Natural killer cell (primary cell): ENCODE measurements at regions not wholly inside any gene's neighbourhood (a gene's known extent, or its start where the extent isn't known, plus 50 kb on each side); places are given as distances from the start of the nearest gene placed in this dataset.
"Not testable (repeated sequence)": the region's sequence is repeated elsewhere in the genome, so short reads cannot be mapped to it uniquely, and the experiment has no call there.

Experiments
- ATAC-seq, 3 donors: fragments of 150-1000 bp in 2 of 3; fragments of 200-7000 bp in 1 of 3; cut with Tn5 transposase; 1 replicate in 1 of 3; 2 replicates in 2 of 3; pipeline ENCODE4 v1.10.0; 2021; ENCODE audit warnings: mild to moderate bottlenecking in 2 of 3, moderate library complexity in 2 of 3
- DNase-seq, 2 donors: peaks; one replicate each; pipeline versions ENCODE4 v3.0.0 to v3.0.0-alpha.2; 2013 to 2021; ENCODE audit warnings: mixed read lengths in 1 of 2
- H3K27ac ChIP-seq: one replicate; pipeline ENCODE4 v1.5.1; 2013; ENCODE audit warnings: mild to moderate bottlenecking, low read length
- H3K27me3 ChIP-seq: one replicate; pipeline ENCODE4 v1.6.1; 2013; ENCODE audit warnings: low read length; ENCODE audit not compliant: control insufficient read depth, insufficient read depth
- H3K36me3 ChIP-seq: one replicate; pipeline ENCODE4 v1.6.1; 2013; ENCODE audit warnings: low read length; ENCODE audit not compliant: control insufficient read depth, insufficient read depth
- H3K4me1 ChIP-seq: one replicate; pipeline ENCODE4 v1.6.1; 2013; ENCODE audit warnings: low read length; ENCODE audit not compliant: control insufficient read depth, insufficient read depth
- H3K4me3 ChIP-seq: one replicate; pipeline ENCODE4 v1.5.1; 2013; ENCODE audit warnings: low read length
- H3K9me3 ChIP-seq: one replicate; pipeline ENCODE4 v1.6.1; 2013; ENCODE audit warnings: low read length; ENCODE audit not compliant: control insufficient read depth, insufficient read depth
- H3K27ac Mint-ChIP-seq, 2 donors: one replicate each; pipeline ENCODE4 v1.8.0; 2022; ENCODE audit warnings: mild to moderate bottlenecking in 2 of 2, mixed read lengths in 2 of 2, moderate library complexity in 1 of 2
- H3K27me3 Mint-ChIP-seq, 2 donors: one replicate each; pipeline ENCODE4 v1.8.0; 2022; ENCODE audit warnings: low read depth in 2 of 2, mixed read lengths in 2 of 2
- H3K36me3 Mint-ChIP-seq: one replicate; pipeline ENCODE4 v1.8.0; 2022; ENCODE audit warnings: mixed read lengths
- H3K4me1 Mint-ChIP-seq, 2 donors: one replicate each; pipeline ENCODE4 v1.8.0; 2022; ENCODE audit warnings: mixed read lengths in 2 of 2
- H3K4me3 Mint-ChIP-seq: one replicate; pipeline ENCODE4 v1.8.0; 2022; ENCODE audit warnings: mild to moderate bottlenecking, moderate library complexity, mixed read lengths
- H3K9me3 Mint-ChIP-seq, 2 donors: one replicate each; pipeline ENCODE4 v1.8.0; 2022; ENCODE audit warnings: mixed read lengths in 2 of 2
- WGBS: methylation state at CpG from one replicate; pipeline ENCODE4 v1.1.7; 2013; ENCODE audit warnings: missing lambda C conversion rate; ENCODE audit not compliant: insufficient coverage; 5-methylcytosine and 5-hydroxymethylcytosine counted together
- intact Hi-C: fragments of 100-400 bp; cut with micrococcal nuclease; formaldehyde crosslinking; loops from one replicate; pipeline ENCODE4 v1.14.2; 2022
- TF ChIP-seq, protein P1 (sequence below): fragments of 200-600 bp; IDR thresholded peaks from one replicate; pipeline ENCODE4 v1.8.0; 2022; ENCODE audit warnings: antibody characterized with exemption

GRCh38 chr20:53731595-53731994, 138.0 kb upstream of the ZNF217 start:
- intact Hi-C loops, result no loop called here
- Mint-ChIP-seq H3K9me3 (no peaks in the 10 kb centered on the region), H3K4me3 (no peak overlapping the region), H3K36me3 (no peaks in the 10 kb centered on the region), H3K4me1 (peaks cover 7 to 14% of the 10 kb centered on the region in 2 donors), H3K27me3 (peaks cover 6 to 8% of the 10 kb centered on the region in 2 donors), H3K27ac (no peak overlapping the region)
- ATAC-seq (no peak), DNase-seq (no peak)
- Histone ChIP-seq H3K27me3 (no peaks in the 10 kb centered on the region), H3K9me3 (no peaks in the 10 kb centered on the region), H3K36me3 (no peaks in the 10 kb centered on the region), H3K27ac (no peak overlapping the region), H3K4me1 (peaks cover 17% of the 10 kb centered on the region), H3K4me3 (no peak overlapping the region)
- WGBS, result 96% methylated on average over 2 of the region's 2 CpGs
- TF ChIP-seq, protein P1, sequence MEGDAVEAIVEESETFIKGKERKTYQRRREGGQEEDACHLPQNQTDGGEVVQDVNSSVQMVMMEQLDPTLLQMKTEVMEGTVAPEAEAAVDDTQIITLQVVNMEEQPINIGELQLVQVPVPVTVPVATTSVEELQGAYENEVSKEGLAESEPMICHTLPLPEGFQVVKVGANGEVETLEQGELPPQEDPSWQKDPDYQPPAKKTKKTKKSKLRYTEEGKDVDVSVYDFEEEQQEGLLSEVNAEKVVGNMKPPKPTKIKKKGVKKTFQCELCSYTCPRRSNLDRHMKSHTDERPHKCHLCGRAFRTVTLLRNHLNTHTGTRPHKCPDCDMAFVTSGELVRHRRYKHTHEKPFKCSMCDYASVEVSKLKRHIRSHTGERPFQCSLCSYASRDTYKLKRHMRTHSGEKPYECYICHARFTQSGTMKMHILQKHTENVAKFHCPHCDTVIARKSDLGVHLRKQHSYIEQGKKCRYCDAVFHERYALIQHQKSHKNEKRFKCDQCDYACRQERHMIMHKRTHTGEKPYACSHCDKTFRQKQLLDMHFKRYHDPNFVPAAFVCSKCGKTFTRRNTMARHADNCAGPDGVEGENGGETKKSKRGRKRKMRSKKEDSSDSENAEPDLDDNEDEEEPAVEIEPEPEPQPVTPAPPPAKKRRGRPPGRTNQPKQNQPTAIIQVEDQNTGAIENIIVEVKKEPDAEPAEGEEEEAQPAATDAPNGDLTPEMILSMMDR, result no peak

GRCh38 chr20:53728359-53728758, 134.7 kb upstream of the ZNF217 start:
- H3K27ac ChIP-seq, result no peak overlapping the region
- H3K9me3 Mint-ChIP-seq, result no peaks in the 10 kb centered on the region
- WGBS, result no CpG with 5 or more reads among the region's 1 CpG
- H3K4me3 Mint-ChIP-seq, result no peak overlapping the region
- H3K36me3 Mint-ChIP-seq, result no peaks in the 10 kb centered on the region
- no peak for DNase-seq
- intact Hi-C loops, result no loop called here
- TF ChIP-seq, protein P1, result no peak
- ATAC-seq, result no peak
- H3K36me3 ChIP-seq, result no peaks in the 10 kb centered on the region
- H3K4me3 ChIP-seq, result no peak overlapping the region
- H3K4me1 ChIP-seq, result peaks cover 15% of the 10 kb centered on the region
- H3K4me1 Mint-ChIP-seq, result peaks cover 5% of the 10 kb centered on the region in 2 donors
- no peaks in the 10 kb centered on the region for H3K27me3 ChIP-seq
- H3K27me3 Mint-ChIP-seq, result peaks cover 3 to 7% of the 10 kb centered on the region in 2 donors
- no peaks in the 10 kb centered on the region for H3K9me3 ChIP-seq
- no peak overlapping the region for H3K27ac Mint-ChIP-seq

- H3K4me1 Mint-ChIP-seq, H3K36me3 ChIP-seq, DNase-seq, intact Hi-C loops, H3K9me3 ChIP-seq, H3K4me3 ChIP-seq, H3K27me3 Mint-ChIP-seq, H3K27me3 ChIP-seq, H3K4me3 Mint-ChIP-seq, ATAC-seq, H3K27ac ChIP-seq, H3K27ac Mint-ChIP-seq, H3K36me3 Mint-ChIP-seq, H3K9me3 Mint-ChIP-seq: not testable (repeated sequence)
- 95% methylated on average over 4 of the region's 4 CpGs for WGBS
- H3K4me1 ChIP-seq, result peaks cover 15% of the 10 kb centered on the region
Measured at GRCh38 chr20:53727239-53727638, 133.6 kb upstream of the ZNF217 start.

- no peaks in the 10 kb centered on the region for H3K36me3 Mint-ChIP-seq
- TF ChIP-seq, protein P1, result no peak
- intact Hi-C loops, result no loop called here
- H3K27ac ChIP-seq, result no peak overlapping the region
- ATAC-seq, result no peak
- H3K4me3 ChIP-seq, result no peak overlapping the region
- peaks cover 5 to 9% of the 10 kb centered on the region in 2 donors for H3K4me1 Mint-ChIP-seq
- H3K4me1 ChIP-seq, result peaks cover 15% of the 10 kb centered on the region
- 91% methylated on average over 11 of the region's 11 CpGs for WGBS
- H3K9me3 ChIP-seq, result no peaks in the 10 kb centered on the region
- no peak for DNase-seq
- no peaks in the 10 kb centered on the region for H3K9me3 Mint-ChIP-seq
- H3K4me3 Mint-ChIP-seq, result no peak overlapping the region
- H3K27me3 ChIP-seq, result no peaks in the 10 kb centered on the region
- no peak overlapping the region for H3K27ac Mint-ChIP-seq
- H3K27me3 Mint-ChIP-seq, result no peaks in the 10 kb centered on the region
- no peaks in the 10 kb centered on the region for H3K36me3 ChIP-seq
Measured at GRCh38 chr20:53725575-53725970, 131.9 kb upstream of the ZNF217 start.
